ENCODE measurements at regions not wholly inside any gene's neighbourhood (a gene's known extent, or its start where the extent isn't known, plus 50 kb on each side); places are given as distances from the start of the nearest gene placed in this dataset.

GRCh38 chr3:30069056-30069455 lies 537.3 kb upstream of the TGFBR2 start:
- Histone ChIP-seq H3K9ac (no peak overlapping the region), H4K20me1 (no peaks in the 10 kb centered on the region), H3K4me1 (no peaks in the 10 kb centered on the region), H3K9me3 (peaks cover 15% of the 10 kb centered on the region), H3K4me3 (no peak overlapping the region), H3K36me3 (no peaks in the 10 kb centered on the region), H3K27ac (no peak overlapping the region), H3K4me2 (no peak overlapping the region), H3K27me3 (no peaks in the 10 kb centered on the region)
- no peak for TF ChIP-seq Cebpa-rat (IDR thresholded peaks at IDR 0.05)

GRCh38 chr3:30073040-30073439 lies 533.4 kb upstream of the TGFBR2 start:
- Histone ChIP-seq H3K27ac (no peak overlapping the region), H3K4me2 (no peak overlapping the region), H3K36me3 (no peaks in the 10 kb centered on the region), H3K4me3 (no peak overlapping the region), H3K9ac (no peak overlapping the region), H3K4me1 (no peaks in the 10 kb centered on the region), H3K9me3 (no peaks in the 10 kb centered on the region), H3K27me3 (no peaks in the 10 kb centered on the region), H4K20me1 (no peaks in the 10 kb centered on the region)
- no peak for TF ChIP-seq Cebpa-rat (IDR thresholded peaks at IDR 0.05)

GRCh38 chr3:30073622-30074021 lies 532.8 kb upstream of the TGFBR2 start:
- TF ChIP-seq Cebpa-rat (IDR thresholded peaks at IDR 0.05), result no peak
- Histone ChIP-seq H3K4me3 (no peak overlapping the region), H3K9ac (no peak overlapping the region), H3K27me3 (no peaks in the 10 kb centered on the region), H4K20me1 (no peaks in the 10 kb centered on the region), H3K4me1 (no peaks in the 10 kb centered on the region), H3K36me3 (no peaks in the 10 kb centered on the region), H3K9me3 (no peaks in the 10 kb centered on the region), H3K27ac (no peak overlapping the region), H3K4me2 (no peak overlapping the region)

- Histone ChIP-seq H3K36me3 (no peaks in the 10 kb centered on the region), H3K4me2 (no peak overlapping the region), H3K9me3 (no peaks in the 10 kb centered on the region), H3K4me3 (no peak overlapping the region), H4K20me1 (no peaks in the 10 kb centered on the region), H3K4me1 (no peaks in the 10 kb centered on the region), H3K27ac (no peak overlapping the region), H3K27me3 (no peaks in the 10 kb centered on the region), H3K9ac (no peak overlapping the region)
- no peak for TF ChIP-seq Cebpa-rat (IDR thresholded peaks at IDR 0.05)
Observed at GRCh38 chr3:30075514-30075913, 530.9 kb upstream of the TGFBR2 start.

- H4K20me1 ChIP-seq, result no peaks in the 10 kb centered on the region
- no peak overlapping the region for H3K4me2 ChIP-seq
- H3K36me3 ChIP-seq, result no peaks in the 10 kb centered on the region
- no peaks in the 10 kb centered on the region for H3K4me1 ChIP-seq
- no peaks in the 10 kb centered on the region for H3K9me3 ChIP-seq
- H3K4me3 ChIP-seq, result no peak overlapping the region
- no peak for TF ChIP-seq Cebpa-rat (IDR thresholded peaks at IDR 0.05)
- no peaks in the 10 kb centered on the region for H3K27me3 ChIP-seq
- H3K9ac ChIP-seq, result no peak overlapping the region
- H3K27ac ChIP-seq, result no peak overlapping the region
Observed at GRCh38 chr3:30076899-30077298, 529.5 kb upstream of the TGFBR2 start.

- no peak overlapping the region for H3K9ac ChIP-seq
- H3K27ac ChIP-seq, result no peak overlapping the region
- H3K4me3 ChIP-seq, result no peak overlapping the region
- no peaks in the 10 kb centered on the region for H3K4me1 ChIP-seq
- no peak for TF ChIP-seq Cebpa-rat (IDR thresholded peaks at IDR 0.05)
- H3K4me2 ChIP-seq, result no peak overlapping the region
- H3K9me3 ChIP-seq, result no peaks in the 10 kb centered on the region
- H3K36me3 ChIP-seq, result no peaks in the 10 kb centered on the region
- no peaks in the 10 kb centered on the region for H4K20me1 ChIP-seq
- H3K27me3 ChIP-seq, result no peaks in the 10 kb centered on the region
Observed at GRCh38 chr3:30077746-30078145, 528.7 kb upstream of the TGFBR2 start.

- Histone ChIP-seq H3K4me3 (no peak overlapping the region), H3K27ac (no peak overlapping the region), H3K4me1 (no peaks in the 10 kb centered on the region), H3K4me2 (no peak overlapping the region), H4K20me1 (no peaks in the 10 kb centered on the region), H3K36me3 (no peaks in the 10 kb centered on the region), H3K27me3 (no peaks in the 10 kb centered on the region), H3K9ac (no peak overlapping the region), H3K9me3 (no peaks in the 10 kb centered on the region)
- TF ChIP-seq Cebpa-rat (IDR thresholded peaks at IDR 0.05), result no peak
Observed at GRCh38 chr3:30078736-30079135, 527.7 kb upstream of the TGFBR2 start.

GRCh38 chr3:30081904-30082303 lies 524.5 kb upstream of the TGFBR2 start:
- TF ChIP-seq Cebpa-rat (IDR thresholded peaks at IDR 0.05), result no peak
- Histone ChIP-seq H3K4me2 (no peak overlapping the region), H3K4me3 (no peak overlapping the region), H3K4me1 (peaks cover 10% of the 10 kb centered on the region), H3K27ac (no peak overlapping the region), H4K20me1 (no peaks in the 10 kb centered on the region), H3K9ac (no peak overlapping the region), H3K27me3 (no peaks in the 10 kb centered on the region), H3K9me3 (no peaks in the 10 kb centered on the region), H3K36me3 (no peaks in the 10 kb centered on the region)

- Histone ChIP-seq H3K4me3 (no peak overlapping the region), H3K36me3 (no peaks in the 10 kb centered on the region), H3K9me3 (no peaks in the 10 kb centered on the region), H3K4me2 (no peak overlapping the region), H3K4me1 (peaks cover 10% of the 10 kb centered on the region), H3K27ac (no peak overlapping the region), H3K9ac (no peak overlapping the region), H3K27me3 (no peaks in the 10 kb centered on the region), H4K20me1 (no peaks in the 10 kb centered on the region)
- TF ChIP-seq Cebpa-rat (IDR thresholded peaks at IDR 0.05), result no peak
Observed at GRCh38 chr3:30082652-30083051, 523.7 kb upstream of the TGFBR2 start.

- H3K9ac ChIP-seq, result no peak overlapping the region
- no peaks in the 10 kb centered on the region for H3K36me3 ChIP-seq
- no peaks in the 10 kb centered on the region for H3K9me3 ChIP-seq
- TF ChIP-seq Cebpa-rat (IDR thresholded peaks at IDR 0.05), result no peak
- H3K4me3 ChIP-seq, result no peak overlapping the region
- no peaks in the 10 kb centered on the region for H3K27me3 ChIP-seq
- H4K20me1 ChIP-seq, result no peaks in the 10 kb centered on the region
- peaks cover 10% of the 10 kb centered on the region for H3K4me1 ChIP-seq
- H3K27ac ChIP-seq, result no peak overlapping the region
- no peak overlapping the region for H3K4me2 ChIP-seq
Observed at GRCh38 chr3:30083315-30083714, 523.1 kb upstream of the TGFBR2 start.

GRCh38 chr3:30084316-30084715 lies 522.1 kb upstream of the TGFBR2 start:
- Histone ChIP-seq H4K20me1 (no peaks in the 10 kb centered on the region), H3K27me3 (no peaks in the 10 kb centered on the region), H3K36me3 (no peaks in the 10 kb centered on the region), H3K4me2 (no peak overlapping the region), H3K27ac (no peak overlapping the region), H3K4me1 (peaks cover 10% of the 10 kb centered on the region), H3K4me3 (no peak overlapping the region), H3K9ac (no peak overlapping the region), H3K9me3 (no peaks in the 10 kb centered on the region)
- TF ChIP-seq Cebpa-rat (IDR thresholded peaks at IDR 0.05), result no peak
